ENCODE measurements at regions not wholly inside any gene's neighbourhood (a gene's known extent, or its start where the extent isn't known, plus 50 kb on each side); places are given as distances from the start of the nearest gene placed in this dataset.

- Histone ChIP-seq H3K4me1 (ENCODE audit: control insufficient read depth in 1 of 2, insufficient read depth in 2 of 2, low read length in 2 of 2) (no peaks in the 10 kb centered on the region), H3K27me3 (ENCODE audit: insufficient read depth, low read length) (no peaks in the 10 kb centered on the region), H3K36me3 (ENCODE audit: control insufficient read depth in 1 of 2, insufficient read depth in 2 of 2, low read length in 2 of 2) (no peaks in the 10 kb centered on the region), H3K4me2 (ENCODE audit: low read length) (no peak overlapping the region), H3K79me2 (ENCODE audit: insufficient read depth, low read length) (no peaks in the 10 kb centered on the region), H3K27ac (ENCODE audit: low read depth, low read length) (no peak overlapping the region), H3K9ac (ENCODE audit: low read length) (no peak overlapping the region), H3K9me3 (ENCODE audit: control insufficient read depth in 1 of 2, insufficient read depth in 1 of 2, low read depth in 1 of 2, low read length in 2 of 2) (no peaks in the 10 kb centered on the region), H4K20me1 (ENCODE audit: insufficient read depth) (no peaks in the 10 kb centered on the region), H3K9me2 (ENCODE audit: insufficient read depth) (no peaks in the 10 kb centered on the region), H3K4me3 (replicated peaks in 1 of 2; ENCODE audit: low read depth in 1 of 2, low read length in 2 of 2) (no peak overlapping the region), H2AFZ (ENCODE audit: low read depth, low read length, poor library complexity, severe bottlenecking) (no peak overlapping the region)
- ATAC-seq (peak; percentile 55), DNase-seq (ENCODE audit: low read depth, low spot score) (peak; percentile 16)
- no TSS peak for BruUV-seq (replicated peaks)
- CTCF ChIA-PET = interaction anchor here (1.1 to 1.8 kb wide), 5 partner anchors 9 to 805 kb away, joined by 3 to 7 read pairs (median 4); no protein-coding TSS in a partner anchor
- POLR2A ChIA-PET = no interaction called here
- intact Hi-C loops (cut with micrococcal nuclease) = no loop called here
- TF ChIP-seq TCF7L2 (IDR thresholded peaks at IDR 0.05; ENCODE audit: borderline replicate concordance, extremely low read depth, insufficient read depth, insufficient read length) = no peak
- peak in 2 of 3 experiments; percentile 84 to 88; a peak in 4 of 6 replicates for TF ChIP-seq CTCF (IDR thresholded peaks at IDR 0.05 in 2 of 3, conservative IDR thresholded peaks at IDR 0.05 in 1 of 3; ENCODE audit: borderline replicate concordance in 1 of 3, insufficient read depth in 1 of 3, low read depth in 2 of 3, low read length in 2 of 3)
- RAD21 ChIA-PET (ENCODE audit: low non-redundant PET in 1 of 2, low total read pairs in 2 of 2, uncharacterized antibody in 2 of 2, unreplicated experiment in 2 of 2) = no interaction called here
Observed at GRCh38 chr7:42745357-42746059, 166.4 kb downstream of the C7orf25 start.

GRCh38 chr7:42744746-42745145 is 167.1 kb downstream of the C7orf25 start:
- ChIA-PET RAD21 (ENCODE audit: low non-redundant PET in 1 of 2, low total read pairs in 2 of 2, uncharacterized antibody in 2 of 2, unreplicated experiment in 2 of 2) (no interaction called here), CTCF (interaction anchor here (1.1 to 1.8 kb wide), 4 partner anchors 8 to 767 kb away, joined by 3 to 7 read pairs (median 5); no protein-coding TSS in a partner anchor), POLR2A (no interaction called here)
- Histone ChIP-seq H3K4me3 (replicated peaks in 1 of 2; ENCODE audit: low read depth in 1 of 2, low read length in 2 of 2) (no peak overlapping the region), H3K27ac (ENCODE audit: low read depth, low read length) (no peak overlapping the region), H3K4me2 (ENCODE audit: low read length) (no peak overlapping the region), H3K36me3 (ENCODE audit: control insufficient read depth in 1 of 2, insufficient read depth in 2 of 2, low read length in 2 of 2) (no peaks in the 10 kb centered on the region), H4K20me1 (ENCODE audit: insufficient read depth) (no peaks in the 10 kb centered on the region), H3K79me2 (ENCODE audit: insufficient read depth, low read length) (no peaks in the 10 kb centered on the region), H3K9ac (ENCODE audit: low read length) (no peak overlapping the region), H3K4me1 (ENCODE audit: control insufficient read depth in 1 of 2, insufficient read depth in 2 of 2, low read length in 2 of 2) (no peaks in the 10 kb centered on the region), H3K27me3 (ENCODE audit: insufficient read depth, low read length) (no peaks in the 10 kb centered on the region), H3K9me3 (ENCODE audit: control insufficient read depth in 1 of 2, insufficient read depth in 1 of 2, low read depth in 1 of 2, low read length in 2 of 2) (no peaks in the 10 kb centered on the region), H2AFZ (ENCODE audit: low read depth, low read length, poor library complexity, severe bottlenecking) (no peak overlapping the region), H3K9me2 (ENCODE audit: insufficient read depth) (no peaks in the 10 kb centered on the region)
- no peak for DNase-seq (ENCODE audit: low read depth, low spot score)
- BruUV-seq (replicated peaks) = no TSS peak
- intact Hi-C loops (cut with micrococcal nuclease) = no loop called here
- TF ChIP-seq EZH2 (IDR thresholded peaks at IDR 0.05) (no peak), POLR2AphosphoS5 (IDR thresholded peaks at IDR 0.05; ENCODE audit: low read depth, low read length) (no peak), SRF (IDR thresholded peaks at IDR 0.05; ENCODE audit: low read depth) (no peak), ATF3 (IDR thresholded peaks at IDR 0.05) (no peak), ELF1 (IDR thresholded peaks at IDR 0.05; ENCODE audit: borderline replicate concordance, low read depth) (no peak), CEBPB (IDR thresholded peaks at IDR 0.05; ENCODE audit: low read depth) (no peak)
- ATAC-seq = no peak
